ENCODE measurements at regions not wholly inside any gene's neighbourhood (a gene's known extent, or its start where the extent isn't known, plus 50 kb on each side); places are given as distances from the start of the nearest gene placed in this dataset.

DNA sequence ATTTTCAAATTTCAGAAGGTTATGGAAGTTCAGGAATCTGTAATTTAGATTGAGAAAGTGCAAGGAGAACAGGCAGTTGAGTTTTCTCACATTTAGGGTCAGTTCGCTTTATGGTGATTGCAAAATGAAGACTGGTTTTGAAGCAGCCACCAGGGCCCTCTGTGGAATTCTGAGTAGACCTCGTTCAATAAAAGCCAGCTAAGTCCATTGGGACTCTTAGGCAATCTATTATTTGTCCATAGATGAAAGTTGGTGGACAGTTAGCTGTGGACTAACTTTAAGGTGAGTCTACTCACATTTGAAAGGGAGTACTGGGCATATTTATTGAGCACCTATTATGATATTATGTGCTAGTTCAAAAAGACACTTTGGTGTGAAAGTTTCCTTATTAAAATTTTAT, 266.3 kb upstream of the LINC00305 start:
- no peak overlapping the region for H3K4me3 Mint-ChIP-seq
- H3K4me1 Mint-ChIP-seq: peaks cover 42% of the 10 kb centered on the region
- no peak for TF ChIP-seq OVOL2 (CRISPR knock-in tag; IDR thresholded peaks at IDR 0.05; ENCODE audit: borderline replicate concordance)
- no peak for TF ChIP-seq FOXJ3 (CRISPR knock-in tag; IDR thresholded peaks at IDR 0.05; ENCODE audit: borderline replicate concordance)
- no peak for TF ChIP-seq ZBTB21 (CRISPR knock-in tag; IDR thresholded peaks at IDR 0.05; ENCODE audit: borderline replicate concordance)
- no peak for TF ChIP-seq ZNF219 (CRISPR knock-in tag; IDR thresholded peaks at IDR 0.05; ENCODE audit: borderline replicate concordance)
- no peak for TF ChIP-seq CBFB (CRISPR knock-in tag; IDR thresholded peaks at IDR 0.05; ENCODE audit: low read depth)
- no peak for TF ChIP-seq ESRRA (CRISPR knock-in tag; IDR thresholded peaks at IDR 0.05; ENCODE audit: borderline replicate concordance)
- no peak for TF ChIP-seq GRHL2 (CRISPR knock-in tag; IDR thresholded peaks at IDR 0.05; ENCODE audit: insufficient replicate concordance, severe bottlenecking)
- TF ChIP-seq, protein P1, sequence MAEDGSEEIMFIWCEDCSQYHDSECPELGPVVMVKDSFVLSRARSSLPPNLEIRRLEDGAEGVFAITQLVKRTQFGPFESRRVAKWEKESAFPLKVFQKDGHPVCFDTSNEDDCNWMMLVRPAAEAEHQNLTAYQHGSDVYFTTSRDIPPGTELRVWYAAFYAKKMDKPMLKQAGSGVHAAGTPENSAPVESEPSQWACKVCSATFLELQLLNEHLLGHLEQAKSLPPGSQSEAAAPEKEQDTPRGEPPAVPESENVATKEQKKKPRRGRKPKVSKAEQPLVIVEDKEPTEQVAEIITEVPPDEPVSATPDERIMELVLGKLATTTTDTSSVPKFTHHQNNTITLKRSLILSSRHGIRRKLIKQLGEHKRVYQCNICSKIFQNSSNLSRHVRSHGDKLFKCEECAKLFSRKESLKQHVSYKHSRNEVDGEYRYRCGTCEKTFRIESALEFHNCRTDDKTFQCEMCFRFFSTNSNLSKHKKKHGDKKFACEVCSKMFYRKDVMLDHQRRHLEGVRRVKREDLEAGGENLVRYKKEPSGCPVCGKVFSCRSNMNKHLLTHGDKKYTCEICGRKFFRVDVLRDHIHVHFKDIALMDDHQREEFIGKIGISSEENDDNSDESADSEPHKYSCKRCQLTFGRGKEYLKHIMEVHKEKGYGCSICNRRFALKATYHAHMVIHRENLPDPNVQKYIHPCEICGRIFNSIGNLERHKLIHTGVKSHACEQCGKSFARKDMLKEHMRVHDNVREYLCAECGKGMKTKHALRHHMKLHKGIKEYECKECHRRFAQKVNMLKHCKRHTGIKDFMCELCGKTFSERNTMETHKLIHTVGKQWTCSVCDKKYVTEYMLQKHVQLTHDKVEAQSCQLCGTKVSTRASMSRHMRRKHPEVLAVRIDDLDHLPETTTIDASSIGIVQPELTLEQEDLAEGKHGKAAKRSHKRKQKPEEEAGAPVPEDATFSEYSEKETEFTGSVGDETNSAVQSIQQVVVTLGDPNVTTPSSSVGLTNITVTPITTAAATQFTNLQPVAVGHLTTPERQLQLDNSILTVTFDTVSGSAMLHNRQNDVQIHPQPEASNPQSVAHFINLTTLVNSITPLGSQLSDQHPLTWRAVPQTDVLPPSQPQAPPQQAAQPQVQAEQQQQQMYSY (CRISPR knock-in tag; IDR thresholded peaks at IDR 0.05): no peak
- TF ChIP-seq MXD4 (CRISPR knock-in tag; IDR thresholded peaks at IDR 0.05; ENCODE audit: borderline replicate concordance): no peak
- TF ChIP-seq HMGXB4 (CRISPR knock-in tag; IDR thresholded peaks at IDR 0.05): no peak
- no peak for TF ChIP-seq ZNF671 (CRISPR knock-in tag; IDR thresholded peaks at IDR 0.05)
- TF ChIP-seq HMGA2 (CRISPR knock-in tag; IDR thresholded peaks at IDR 0.05): no peak
- no peak for TF ChIP-seq ZNF138 (CRISPR knock-in tag; conservative IDR thresholded peaks at IDR 0.05)
- no peak for TF ChIP-seq ZNF232 (CRISPR knock-in tag; IDR thresholded peaks at IDR 0.05)
- no peak for TF ChIP-seq ZNF512 (CRISPR knock-in tag; IDR thresholded peaks at IDR 0.05; ENCODE audit: borderline replicate concordance)
- no peak for TF ChIP-seq CDX4 (CRISPR knock-in tag; IDR thresholded peaks at IDR 0.05; ENCODE audit: borderline replicate concordance)
- TF ChIP-seq NFE2L1 (CRISPR knock-in tag; IDR thresholded peaks at IDR 0.05): no peak
- ChIA-PET CTCF (no interaction called here), POLR2A (no interaction called here)
- peaks cover 84% of the 10 kb centered on the region for H3K27me3 Mint-ChIP-seq (ENCODE audit: low read depth)
- peaks cover 5% of the 10 kb centered on the region; the same call in 1 of the 2 replicates for H3K9me3 Mint-ChIP-seq
- H3K36me3 Mint-ChIP-seq: peaks cover 5% of the 10 kb centered on the region; the same call in 1 of the 2 replicates
- DNase-seq (ENCODE audit: low spot score): no peak
- no peak overlapping the region for H3K27ac Mint-ChIP-seq
- ATAC-seq: no peak

DNA sequence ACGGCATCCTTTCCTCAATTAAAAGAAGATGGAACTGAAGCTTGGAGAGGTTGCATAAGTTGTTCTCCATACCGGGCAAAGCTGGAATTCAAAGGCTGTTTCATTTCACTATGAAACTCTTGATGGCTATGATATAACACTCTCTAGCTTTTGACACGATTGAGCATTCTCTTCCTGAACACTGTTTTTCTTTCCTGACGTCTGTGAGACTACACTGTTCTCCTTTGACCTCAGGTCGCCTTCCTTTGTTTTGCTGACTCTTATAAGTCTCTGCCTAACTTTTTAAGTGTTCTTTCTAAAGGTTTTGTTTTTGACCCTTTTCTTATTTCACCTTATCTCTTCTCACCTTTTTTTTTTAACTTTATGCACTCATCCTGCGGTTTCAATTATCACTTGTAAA, 261.8 kb upstream of the LINC00305 start:
- H3K4me1 Mint-ChIP-seq: peaks cover 19% of the 10 kb centered on the region
- ChIA-PET POLR2A (no interaction called here), CTCF (interaction anchor here (1.2 kb wide), 2 partner anchors 291 to 796 kb away, joined by 3 read pairs; no protein-coding TSS in a partner anchor)
- DNase-seq (ENCODE audit: low spot score) (no peak), ATAC-seq (no peak)
- TF ChIP-seq AFF4 (CRISPR knock-in tag; IDR thresholded peaks at IDR 0.05; ENCODE audit: borderline replicate concordance): no peak
- TF ChIP-seq, protein P2, sequence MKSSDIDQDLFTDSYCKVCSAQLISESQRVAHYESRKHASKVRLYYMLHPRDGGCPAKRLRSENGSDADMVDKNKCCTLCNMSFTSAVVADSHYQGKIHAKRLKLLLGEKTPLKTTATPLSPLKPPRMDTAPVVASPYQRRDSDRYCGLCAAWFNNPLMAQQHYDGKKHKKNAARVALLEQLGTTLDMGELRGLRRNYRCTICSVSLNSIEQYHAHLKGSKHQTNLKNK (CRISPR knock-in tag; IDR thresholded peaks at IDR 0.05): no peak
- no peak overlapping the region for H3K27ac Mint-ChIP-seq
- no peak overlapping the region for H3K4me3 Mint-ChIP-seq
- peaks cover 39% of the 10 kb centered on the region for H3K27me3 Mint-ChIP-seq (ENCODE audit: low read depth)
- H3K36me3 Mint-ChIP-seq: no peaks in the 10 kb centered on the region
- no peaks in the 10 kb centered on the region for H3K9me3 Mint-ChIP-seq
